ENCODE measurements at regions not wholly inside any gene's neighbourhood (a gene's known extent, or its start where the extent isn't known, plus 50 kb on each side); places are given as distances from the start of the nearest gene placed in this dataset.

GRCh38 chr2:234671716-234672115 lies 174.8 kb upstream of the ARL4C start:
- TF ChIP-seq, protein P1, sequence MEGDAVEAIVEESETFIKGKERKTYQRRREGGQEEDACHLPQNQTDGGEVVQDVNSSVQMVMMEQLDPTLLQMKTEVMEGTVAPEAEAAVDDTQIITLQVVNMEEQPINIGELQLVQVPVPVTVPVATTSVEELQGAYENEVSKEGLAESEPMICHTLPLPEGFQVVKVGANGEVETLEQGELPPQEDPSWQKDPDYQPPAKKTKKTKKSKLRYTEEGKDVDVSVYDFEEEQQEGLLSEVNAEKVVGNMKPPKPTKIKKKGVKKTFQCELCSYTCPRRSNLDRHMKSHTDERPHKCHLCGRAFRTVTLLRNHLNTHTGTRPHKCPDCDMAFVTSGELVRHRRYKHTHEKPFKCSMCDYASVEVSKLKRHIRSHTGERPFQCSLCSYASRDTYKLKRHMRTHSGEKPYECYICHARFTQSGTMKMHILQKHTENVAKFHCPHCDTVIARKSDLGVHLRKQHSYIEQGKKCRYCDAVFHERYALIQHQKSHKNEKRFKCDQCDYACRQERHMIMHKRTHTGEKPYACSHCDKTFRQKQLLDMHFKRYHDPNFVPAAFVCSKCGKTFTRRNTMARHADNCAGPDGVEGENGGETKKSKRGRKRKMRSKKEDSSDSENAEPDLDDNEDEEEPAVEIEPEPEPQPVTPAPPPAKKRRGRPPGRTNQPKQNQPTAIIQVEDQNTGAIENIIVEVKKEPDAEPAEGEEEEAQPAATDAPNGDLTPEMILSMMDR (conservative IDR thresholded peaks at IDR 0.05; ENCODE audit: low read length): no peak
- no peak for TF ChIP-seq EZH2phosphoT487 (IDR thresholded peaks at IDR 0.05; ENCODE audit: borderline replicate concordance)

Measured in Loucy (cell line).